ENCODE measurements at regions not wholly inside any gene's neighbourhood (a gene's known extent, or its start where the extent isn't known, plus 50 kb on each side); places are given as distances from the start of the nearest gene placed in this dataset.
"Not testable (repeated sequence)": the region's sequence is repeated elsewhere in the genome, so short reads cannot be mapped to it uniquely, and the experiment has no call there.

DNA sequence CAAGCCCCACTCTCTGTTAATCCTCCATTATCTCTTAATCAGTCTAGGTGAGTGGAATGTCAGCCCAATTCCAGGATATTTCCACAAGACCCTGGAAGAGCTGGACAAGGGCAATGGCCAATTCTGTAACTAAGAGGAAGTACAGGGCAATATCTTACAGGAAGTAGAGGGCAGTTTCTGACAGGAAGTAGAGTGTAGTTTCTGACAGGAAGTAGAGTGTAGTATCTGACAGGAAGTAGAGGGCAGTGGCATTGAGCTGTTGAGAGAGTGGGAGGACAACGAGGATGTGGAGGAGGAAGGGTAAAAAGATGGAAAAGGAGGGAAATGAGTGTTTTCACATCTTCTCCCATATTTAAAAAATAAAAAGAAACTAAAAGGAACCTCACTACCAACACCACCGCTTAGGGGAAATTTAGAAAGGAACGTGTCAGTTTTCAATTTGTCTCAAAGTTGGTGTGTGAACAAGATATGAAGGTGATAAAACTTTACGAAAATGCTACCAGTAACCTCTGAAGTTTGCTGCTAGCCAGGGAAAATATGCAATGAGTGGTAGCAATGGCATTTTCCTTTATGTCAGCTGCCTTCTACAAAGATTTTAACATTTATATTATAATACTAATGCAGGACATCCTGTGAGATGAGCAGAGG, 430.9 kb upstream of the HNRNPA3 start:
- DNase-seq, result peak; percentile 2

DNA sequence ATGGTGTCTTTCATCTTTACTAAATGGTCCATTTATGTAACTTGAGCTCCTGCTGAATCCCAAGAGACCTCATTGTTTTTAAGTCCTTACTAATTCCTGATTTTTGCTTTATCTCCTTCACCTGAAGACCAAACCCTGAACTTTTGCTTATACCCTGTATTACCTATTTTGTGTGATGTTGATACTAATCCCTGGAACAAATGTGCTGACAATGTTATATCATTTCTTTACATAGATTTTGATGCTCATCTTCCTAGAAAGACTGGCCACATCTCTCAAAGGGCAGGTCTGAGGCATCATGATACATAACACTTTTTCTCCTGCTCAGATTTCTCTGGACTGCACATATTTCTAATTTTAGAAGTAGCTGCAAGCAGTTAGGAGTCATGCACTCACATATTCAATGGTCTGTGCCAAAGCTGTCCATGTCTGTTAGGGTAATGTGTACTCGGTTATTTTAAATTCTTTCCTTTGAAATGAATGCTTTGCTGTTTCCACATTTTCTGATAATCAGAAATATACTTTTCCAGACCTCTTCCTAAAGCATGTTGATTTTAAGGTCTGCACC, 427.9 kb upstream of the HNRNPA3 start:
- no peak for DNase-seq

DNA sequence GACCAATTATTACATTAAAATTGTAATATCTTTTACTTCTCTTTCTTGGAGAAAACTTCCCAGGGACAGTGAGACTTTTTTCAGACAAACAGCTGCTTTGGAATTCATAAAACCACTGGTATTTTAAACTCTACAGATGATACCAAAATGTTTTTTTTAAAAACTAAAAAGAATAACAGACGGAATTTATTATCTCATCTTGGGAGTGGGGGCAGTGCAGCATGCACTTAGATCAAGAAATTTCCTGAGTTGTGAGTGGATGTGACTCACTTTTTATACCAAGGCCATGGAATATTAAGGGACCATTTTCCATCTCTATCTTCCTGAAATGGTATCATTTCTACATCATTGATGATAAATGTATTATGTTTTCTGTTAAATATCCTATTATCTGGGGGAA, 422.8 kb upstream of the HNRNPA3 start:
- DNase-seq, result no peak

DNA sequence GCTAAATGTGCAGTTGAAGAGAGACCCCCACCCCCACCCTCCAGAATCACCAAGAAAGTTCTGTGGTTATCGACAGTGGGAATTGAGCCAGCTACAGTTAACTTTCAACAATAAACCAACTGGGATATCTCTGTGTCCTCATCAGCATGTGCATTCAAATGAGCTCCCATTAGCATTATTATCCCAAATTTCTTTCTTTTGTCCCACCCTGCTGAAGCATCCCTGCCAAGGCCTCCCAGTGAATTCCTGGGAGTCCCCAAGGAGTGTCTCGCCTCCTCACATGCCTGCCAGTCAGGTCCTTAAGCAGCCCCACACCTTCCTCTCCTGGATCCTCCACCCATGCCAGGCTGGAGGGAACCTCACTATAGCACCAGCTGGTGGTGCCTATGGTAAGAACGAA, 422.1 kb upstream of the HNRNPA3 start:
- DNase-seq, result no peak

DNA sequence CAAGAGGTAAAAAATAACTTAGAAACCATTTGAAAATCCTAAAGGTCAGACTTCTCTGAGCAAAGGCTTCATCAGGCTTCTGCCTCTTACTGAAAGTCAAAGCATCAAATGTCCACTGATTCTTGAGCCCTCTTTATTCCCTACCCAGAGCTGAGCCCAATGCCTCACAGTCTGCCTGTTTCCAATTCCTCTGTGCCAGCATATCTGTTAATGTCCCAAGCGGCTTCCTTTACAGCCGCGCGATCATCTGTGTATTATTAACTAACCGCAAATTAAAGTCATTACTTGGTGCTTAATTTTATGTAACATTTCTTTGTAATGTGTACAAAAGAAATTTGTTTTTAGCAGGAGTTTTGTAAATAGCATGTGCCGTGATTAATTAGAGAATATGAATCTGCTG, 418.8 kb upstream of the HNRNPA3 start:
- DNase-seq, result no peak

DNA sequence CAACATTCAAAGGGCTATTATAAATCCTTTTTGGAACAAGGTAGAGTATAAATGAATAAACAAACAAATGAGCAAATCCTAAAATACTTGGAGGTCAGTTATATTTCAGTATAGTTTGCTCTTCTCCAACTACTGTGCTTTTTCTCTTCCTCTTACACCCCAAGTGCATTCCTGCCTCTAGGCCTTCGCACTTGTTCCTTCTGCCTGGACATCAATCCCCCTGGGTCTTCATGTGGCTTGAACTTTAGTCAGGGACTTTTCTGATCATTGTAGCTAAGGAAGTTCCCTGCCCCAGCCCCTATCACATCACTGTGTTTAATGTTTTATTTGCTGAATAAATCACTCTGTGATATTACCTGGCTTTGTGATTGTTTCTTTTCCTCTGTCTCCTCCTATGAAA, 418.2 kb upstream of the HNRNPA3 start:
- no peak for DNase-seq

DNA sequence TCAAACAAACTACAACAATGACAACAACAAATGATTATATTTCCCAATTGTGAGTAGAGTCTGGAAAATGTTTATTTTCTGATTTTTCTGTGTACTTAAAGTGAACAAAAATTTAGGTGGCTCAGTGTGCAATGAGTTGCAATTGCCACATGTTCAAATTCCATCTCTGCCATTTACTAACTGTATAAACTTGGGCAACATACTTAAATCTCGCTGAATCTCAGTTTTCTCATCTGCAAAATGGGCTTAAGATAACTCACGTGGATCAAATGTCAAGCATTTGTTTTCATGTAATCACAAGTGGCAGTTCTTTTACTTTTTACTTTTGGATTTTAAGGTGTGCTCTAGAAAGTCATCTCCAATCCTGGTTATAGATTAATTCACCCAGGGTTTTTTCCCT, 416.8 kb upstream of the HNRNPA3 start:
- DNase-seq, result no peak

DNA sequence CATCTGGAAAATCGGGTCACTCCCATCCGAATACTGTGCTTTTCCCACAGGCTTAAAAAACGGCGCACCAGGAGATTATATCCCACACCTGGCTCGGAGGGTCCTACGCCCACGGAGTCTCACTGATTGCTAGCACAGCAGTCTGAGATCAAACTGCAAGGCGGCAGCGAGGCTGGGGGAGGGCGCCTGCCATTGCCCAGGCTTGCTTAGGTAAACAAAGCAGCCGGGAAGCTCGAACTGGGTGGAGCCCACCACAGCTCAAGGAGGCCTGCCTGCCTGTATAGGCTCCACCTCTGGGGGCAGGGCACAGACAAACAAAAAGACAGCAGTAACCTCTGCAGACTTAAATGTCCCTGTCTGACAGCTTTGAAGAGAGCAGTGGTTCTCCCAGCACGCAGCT, 415.9 kb upstream of the HNRNPA3 start:
- DNase-seq, result not testable (repeated sequence)

DNA sequence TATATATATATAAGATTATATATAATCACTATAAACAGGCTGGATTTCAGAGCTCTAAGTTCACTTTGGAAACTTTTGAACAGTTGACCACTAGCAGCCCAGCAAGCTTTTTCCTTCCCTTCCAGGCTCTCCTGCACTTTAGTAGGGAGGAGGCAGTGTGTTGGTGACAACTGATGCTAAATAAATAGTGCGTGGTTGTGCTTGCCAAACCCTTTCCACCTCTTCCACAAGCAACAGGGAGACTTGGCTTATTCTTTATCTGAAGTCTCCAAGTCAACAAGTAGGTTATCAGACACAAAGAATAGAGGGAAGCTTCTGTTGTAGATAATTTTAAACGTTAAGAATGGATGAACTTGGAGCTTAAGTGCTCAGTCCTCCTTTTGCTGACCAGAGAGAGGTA, 408.2 kb upstream of the HNRNPA3 start:
- no peak for DNase-seq

DNA sequence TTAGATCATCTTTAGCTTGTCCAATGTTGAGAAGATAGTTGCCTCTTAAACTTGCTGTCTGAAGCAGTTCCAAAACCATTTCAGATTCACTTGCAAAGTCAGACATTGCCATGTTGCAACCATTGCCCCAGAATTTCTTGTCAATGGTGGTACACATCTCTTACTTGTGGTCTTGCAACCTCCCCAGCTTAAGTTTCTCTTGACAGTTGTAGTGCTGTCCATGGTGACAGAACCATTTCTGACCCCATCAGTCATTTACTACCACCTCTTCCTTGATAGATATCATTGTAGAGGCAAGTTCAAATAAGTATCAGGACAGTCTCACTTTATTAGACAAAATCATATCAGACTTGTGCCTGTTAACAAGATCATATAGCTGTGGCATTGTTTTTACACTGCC, 407.2 kb upstream of the HNRNPA3 start:
- no peak for DNase-seq

DNA sequence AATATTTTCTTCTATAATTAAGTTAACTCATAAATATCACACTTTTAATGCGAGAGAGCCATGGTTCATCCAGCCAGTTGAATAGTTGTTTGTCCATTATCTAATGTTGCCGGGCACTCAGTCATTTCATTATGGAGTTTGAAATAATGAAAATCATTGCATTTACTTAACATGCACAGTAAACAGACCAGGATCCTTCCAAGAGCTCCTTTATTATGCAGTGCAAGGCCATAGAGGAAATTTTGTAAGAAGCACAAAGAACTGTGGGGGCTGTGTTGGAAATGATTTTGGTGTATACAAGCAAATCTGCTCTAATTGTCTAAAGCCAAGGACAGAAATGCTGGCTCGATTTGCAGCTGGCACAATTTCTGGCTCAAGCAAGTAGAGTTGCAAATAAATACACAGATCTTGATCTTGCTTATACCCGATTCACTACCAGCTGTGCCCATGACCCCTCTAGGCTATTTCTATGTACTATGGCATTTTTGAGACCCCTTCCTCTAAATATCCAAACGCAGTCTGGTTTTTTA, 400.3 kb upstream of the HNRNPA3 start:
- no peak for DNase-seq

DNA sequence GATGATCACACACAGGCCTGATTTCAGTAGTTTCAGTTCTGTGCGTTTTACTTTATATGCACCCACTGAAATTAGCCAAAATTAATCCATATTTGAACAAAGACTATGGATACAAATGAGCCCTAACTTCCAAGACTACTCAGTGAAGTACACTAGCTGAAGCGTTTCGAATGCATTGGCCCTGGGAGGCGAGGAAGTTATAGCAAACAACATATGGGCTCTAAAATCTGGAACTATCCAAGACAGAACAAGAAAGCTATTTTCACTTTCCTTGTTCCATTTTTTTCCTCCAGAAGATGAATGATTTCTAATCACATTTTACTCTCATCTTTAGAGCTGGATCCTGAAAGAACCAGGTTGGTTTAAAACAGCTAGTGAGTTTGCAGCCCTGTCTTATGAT, 399.4 kb upstream of the HNRNPA3 start:
- DNase-seq, result no peak

DNA sequence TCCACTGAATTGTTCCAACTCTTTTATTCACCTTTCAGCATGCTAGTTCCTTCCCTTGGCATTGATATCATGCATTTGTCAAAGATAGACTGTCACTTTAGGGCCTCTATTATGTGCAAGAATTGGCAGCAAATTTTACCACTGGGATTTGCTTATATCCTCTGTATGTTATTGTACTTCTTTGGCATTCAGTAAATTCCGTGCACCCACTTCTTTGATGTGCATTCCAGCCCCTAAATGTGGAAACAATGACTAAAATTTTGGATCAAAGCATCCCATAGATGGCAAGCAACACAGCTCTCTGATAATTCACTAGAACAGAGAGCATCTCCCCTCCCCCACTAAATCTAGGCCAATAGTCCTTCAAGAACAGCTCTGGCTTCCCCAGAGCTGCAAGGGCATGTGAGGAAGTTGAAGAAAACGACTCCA, 399.0 kb upstream of the HNRNPA3 start:
- no peak for DNase-seq

DNA sequence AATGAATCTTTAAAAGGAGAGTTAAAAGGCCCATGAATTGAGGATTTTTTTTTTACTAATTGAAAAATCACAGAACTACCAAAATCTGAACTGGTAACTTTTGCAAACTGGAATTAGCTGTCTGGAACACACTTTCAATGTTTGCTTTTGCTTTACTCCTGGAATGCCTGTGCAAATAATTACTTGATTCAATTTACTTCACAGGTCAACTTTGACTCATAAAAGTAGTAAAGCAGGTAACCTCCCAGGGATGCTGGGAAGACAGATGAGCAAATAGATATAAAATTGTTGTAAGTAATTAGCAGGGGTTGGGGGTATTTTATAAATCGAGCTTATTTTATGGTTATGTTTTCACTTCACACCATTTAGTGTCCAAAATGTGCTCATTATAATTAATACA, 398.3 kb upstream of the HNRNPA3 start:
- no peak for DNase-seq

DNA sequence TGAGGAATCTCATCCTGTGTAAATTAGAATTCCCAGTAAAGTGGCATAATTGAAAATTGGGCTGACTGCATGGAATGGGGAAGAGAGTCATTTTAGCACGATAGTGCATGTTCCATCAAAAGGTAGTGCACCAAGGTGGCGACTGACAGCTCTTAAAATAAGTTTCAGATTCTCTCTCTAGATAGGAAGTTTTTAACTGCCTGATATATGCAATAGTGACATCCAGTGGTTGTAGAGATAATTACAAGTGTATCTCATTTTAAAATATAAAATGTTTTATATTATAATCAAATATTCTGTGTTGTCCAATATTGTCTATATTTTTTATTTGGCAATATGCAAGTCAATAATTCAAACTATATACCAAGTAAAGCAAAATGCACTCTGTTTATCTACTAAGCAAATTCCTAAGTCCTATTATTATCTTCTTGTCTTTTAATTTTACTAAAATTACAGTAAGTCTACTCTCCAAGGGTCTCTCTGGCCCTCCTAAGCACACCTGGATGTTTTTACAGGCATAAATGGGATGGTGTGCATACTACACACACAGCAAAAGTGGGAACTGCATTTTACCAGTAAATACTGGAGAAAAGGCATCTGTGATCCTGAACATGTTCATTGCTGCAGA, 397.7 kb upstream of the HNRNPA3 start:
- no peak for DNase-seq

DNA sequence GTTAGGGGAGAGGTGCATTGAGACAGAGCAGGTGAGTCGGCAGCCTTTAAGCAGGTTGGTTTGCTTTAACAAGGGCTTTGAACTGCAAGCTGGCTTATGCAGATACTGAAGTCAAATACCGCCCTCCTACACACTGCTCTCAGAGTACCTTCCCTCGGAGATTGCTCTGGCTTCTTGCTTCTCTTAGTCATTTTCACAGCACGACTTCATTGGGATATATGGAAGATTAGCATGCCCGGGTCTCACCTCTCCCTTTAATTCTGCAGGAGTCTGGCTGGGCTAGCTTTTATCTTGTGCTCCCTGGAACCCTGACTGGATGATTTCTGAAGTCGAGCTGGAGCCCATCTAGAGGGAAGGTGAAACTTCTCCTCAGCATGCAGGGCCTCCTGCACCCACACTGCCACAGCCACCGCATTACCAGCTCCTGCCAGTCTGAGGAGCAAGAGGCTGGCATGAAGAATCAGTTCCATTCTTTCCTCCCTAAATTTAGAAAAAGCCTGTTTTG, 395.5 kb upstream of the HNRNPA3 start:
- DNase-seq, result peak; percentile 44

DNA sequence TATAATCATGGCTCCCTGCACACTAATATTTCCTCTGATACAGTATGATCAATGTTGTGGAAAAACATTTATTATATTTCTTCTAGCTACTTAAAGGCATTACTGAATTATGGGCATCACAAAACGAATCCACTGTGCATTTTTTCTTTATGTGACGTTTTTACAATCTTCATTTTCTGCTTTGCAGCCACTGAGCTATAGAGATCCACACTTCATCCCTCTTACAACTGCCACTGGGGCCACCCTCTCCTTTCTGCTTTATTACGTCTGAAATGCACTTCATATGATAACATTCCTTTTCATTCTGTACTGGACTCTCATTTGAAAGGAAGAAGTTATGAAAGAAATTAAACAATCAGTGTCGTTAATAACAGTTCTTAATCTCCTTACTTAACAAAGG, 394.5 kb upstream of the HNRNPA3 start:
- no peak for DNase-seq

DNA sequence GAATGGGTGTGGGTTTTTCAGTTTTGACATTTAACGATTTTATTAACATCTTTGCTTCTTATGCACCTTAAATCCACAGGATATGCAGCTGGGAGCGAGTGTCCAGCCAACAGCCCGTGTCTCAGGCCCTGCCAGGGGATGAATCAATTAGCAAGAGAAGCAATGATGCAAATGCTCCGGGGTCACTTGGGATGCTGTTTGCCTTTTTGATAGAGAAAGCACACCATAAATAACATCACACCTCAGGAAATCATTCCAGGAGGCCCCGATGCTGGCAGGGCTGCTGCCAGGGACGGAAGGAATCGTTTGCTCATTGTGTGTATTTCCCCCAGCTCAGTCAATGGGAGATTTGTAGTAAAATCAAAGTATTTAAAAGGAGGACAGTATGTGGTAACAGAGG, 394.0 kb upstream of the HNRNPA3 start:
- no peak for DNase-seq

DNA sequence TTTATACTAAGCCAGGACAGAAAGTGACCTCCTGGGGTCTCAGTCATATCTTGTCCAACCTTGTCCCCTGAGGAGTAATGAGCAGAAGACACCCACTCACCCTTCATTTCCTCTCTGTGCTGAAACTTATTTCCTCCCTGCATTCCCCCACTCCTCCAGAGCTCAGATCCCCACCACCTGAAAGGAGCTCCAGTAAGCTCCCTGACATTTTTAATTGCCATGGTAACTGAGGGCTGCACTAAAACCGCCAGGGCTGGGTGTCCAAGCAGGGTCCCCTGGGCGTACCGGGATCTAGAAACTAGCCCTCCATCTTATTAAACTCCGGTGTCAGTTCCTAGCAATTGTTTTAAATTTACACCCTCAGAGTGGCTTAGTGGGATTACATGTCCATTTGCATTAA, 393.3 kb upstream of the HNRNPA3 start:
- no peak for DNase-seq

DNA sequence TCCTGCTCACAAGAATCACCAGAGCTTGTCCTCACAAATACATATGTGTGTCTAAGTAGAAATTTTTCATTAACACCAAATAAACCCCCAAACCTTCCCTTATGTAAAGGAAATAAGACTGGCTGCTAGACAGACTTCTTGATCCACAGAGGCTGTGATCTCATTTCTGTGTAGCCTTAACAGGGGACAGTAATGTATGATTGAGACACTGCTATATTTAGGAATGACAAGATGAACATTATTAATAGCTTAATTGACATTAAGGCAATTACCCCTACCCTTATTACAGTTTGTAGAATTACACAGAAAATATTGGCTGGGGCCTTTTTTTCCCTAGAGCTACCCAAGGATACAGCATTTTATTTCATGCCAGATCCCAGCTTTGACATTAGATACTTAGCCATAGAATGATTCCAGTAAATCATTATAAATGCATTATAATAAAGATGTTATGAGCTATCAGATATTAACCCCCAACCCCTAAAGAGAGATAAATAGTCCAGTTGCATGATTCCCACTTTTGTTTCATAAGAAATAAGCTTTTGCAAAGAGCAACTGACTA, 392.1 kb upstream of the HNRNPA3 start:
- no peak for DNase-seq

DNA sequence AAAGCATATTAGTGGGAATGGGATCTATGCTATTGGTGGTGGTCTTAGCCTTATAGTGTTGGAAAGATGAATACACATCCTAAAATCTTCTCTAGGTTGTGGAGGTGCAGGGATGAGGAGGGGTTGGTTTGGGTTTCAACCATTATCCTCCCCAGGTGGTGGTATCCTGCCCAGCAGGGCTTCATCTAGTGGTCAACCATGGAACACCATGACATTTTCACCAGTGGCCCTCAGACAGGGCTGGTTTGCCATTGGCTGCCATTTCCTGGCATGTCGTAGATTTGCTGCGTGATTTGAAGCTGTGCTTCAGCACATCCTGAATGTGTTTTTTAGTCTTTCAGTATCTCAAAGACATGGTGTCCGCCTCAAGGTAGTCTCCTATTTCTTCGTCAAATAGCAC, 391.2 kb upstream of the HNRNPA3 start:
- DNase-seq, result no peak

DNA sequence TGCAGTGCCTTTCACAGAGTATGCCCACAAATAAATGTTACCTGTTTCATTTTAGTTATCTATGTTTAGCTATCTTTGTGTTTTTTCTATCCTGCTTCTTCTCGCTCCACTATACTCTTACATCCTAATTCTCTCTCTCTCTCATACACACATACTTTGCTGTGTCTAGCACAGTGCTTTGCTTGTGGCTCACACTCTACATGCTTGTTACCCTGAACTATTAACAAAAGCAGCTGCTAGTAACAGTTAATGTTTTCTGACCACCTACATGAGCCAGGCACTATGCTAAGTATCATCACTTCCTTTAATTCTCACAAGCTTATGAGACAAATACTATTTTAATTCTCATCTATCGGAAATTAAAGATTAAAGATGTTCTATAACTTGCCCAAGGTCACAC, 390.5 kb upstream of the HNRNPA3 start:
- DNase-seq, result no peak

DNA sequence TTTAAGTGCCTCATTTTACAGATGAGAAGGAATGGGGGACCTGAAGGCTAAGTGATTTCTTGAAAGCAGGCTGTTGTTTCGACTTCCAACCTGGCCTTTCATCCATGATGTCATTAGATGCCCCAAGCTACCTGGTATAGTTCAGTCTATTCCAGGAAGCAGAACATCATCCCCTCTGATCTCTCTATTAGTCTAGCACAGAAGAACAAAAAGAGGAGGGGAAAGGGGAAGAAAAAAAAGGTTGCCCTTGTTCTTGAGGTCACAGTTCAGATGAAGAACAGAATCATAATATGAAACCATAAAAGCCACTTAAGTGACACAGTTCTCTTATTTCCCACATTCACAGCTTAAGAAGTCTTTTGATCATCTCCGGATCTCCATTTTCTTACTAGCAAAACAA, 386.2 kb upstream of the HNRNPA3 start:
- no peak for DNase-seq

All from GDM1 (cell line).